ENCODE measurements at regions not wholly inside any gene's neighbourhood (a gene's known extent, or its start where the extent isn't known, plus 50 kb on each side); places are given as distances from the start of the nearest gene placed in this dataset.

GRCh38 chr17:13806092-13806491 is 204.4 kb upstream of the HS3ST3A1 start:
- no peaks in the 10 kb centered on the region for H3K9me2 ChIP-seq (replicated peaks; ENCODE audit: insufficient read depth, low read length)
- no peak for DNase-seq
- H3K27me3 ChIP-seq (replicated peaks; ENCODE audit: insufficient read depth, low read length): no peaks in the 10 kb centered on the region
- no peak overlapping the region for H3K9ac ChIP-seq (ENCODE audit: low read length)
- H3K79me2 ChIP-seq (ENCODE audit: low read length): no peaks in the 10 kb centered on the region
- TF ChIP-seq EZH2phosphoT487 (IDR thresholded peaks at IDR 0.05; ENCODE audit: low read length) (no peak), CTCF (IDR thresholded peaks at IDR 0.05; ENCODE audit: low read length) (no peak), EZH2 (optimal IDR thresholded peaks at IDR 0.05; ENCODE audit: low read depth, low read length) (no peak)
- H4K20me1 ChIP-seq (ENCODE audit: insufficient read depth, low read length): no peaks in the 10 kb centered on the region
- H3K4me1 ChIP-seq (ENCODE audit: low read length): no peaks in the 10 kb centered on the region
- H3K4me2 ChIP-seq (ENCODE audit: low read depth, low read length): no peak overlapping the region
- H3F3A ChIP-seq (ENCODE audit: insufficient read depth, low read length): no peaks in the 10 kb centered on the region
- no peak overlapping the region for H3K27ac ChIP-seq (ENCODE audit: low read length)
- no peak overlapping the region for H2AFZ ChIP-seq (ENCODE audit: low read length)
- no peak overlapping the region for H3K4me3 ChIP-seq (ENCODE audit: low read length)
- no peaks in the 10 kb centered on the region for H3K36me3 ChIP-seq (replicated peaks; ENCODE audit: insufficient read depth, low read length)
- H3K9me3 ChIP-seq (replicated peaks; ENCODE audit: insufficient read depth, low read length): no peaks in the 10 kb centered on the region

DNA sequence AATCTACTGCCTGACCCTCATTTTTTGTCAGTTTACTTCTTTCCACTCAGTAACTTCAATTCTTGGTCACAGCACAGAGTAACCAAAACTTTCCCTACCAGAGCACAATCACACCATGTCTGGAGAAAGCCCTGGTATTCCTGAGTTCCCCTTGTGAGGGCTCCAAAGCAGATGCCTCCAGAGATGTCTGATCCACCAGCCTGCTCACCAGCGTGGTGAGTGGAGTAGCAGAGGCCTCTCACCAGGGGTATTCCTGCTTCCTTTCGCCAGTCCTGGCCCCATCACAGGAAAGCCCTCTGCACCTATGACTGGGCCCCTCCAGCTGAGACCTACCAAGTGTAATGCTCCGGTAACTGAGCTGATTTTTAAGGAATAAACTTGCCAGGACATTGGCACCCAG is 205.4 kb upstream of the HS3ST3A1 start:
- no peaks in the 10 kb centered on the region for H3K4me1 ChIP-seq (ENCODE audit: low read length)

GRCh38 chr17:13812350-13812749 is 210.6 kb upstream of the HS3ST3A1 start:
- Histone ChIP-seq H3K9me2 (replicated peaks; ENCODE audit: insufficient read depth, low read length) (no peaks in the 10 kb centered on the region), H3K27me3 (replicated peaks; ENCODE audit: insufficient read depth, low read length) (no peaks in the 10 kb centered on the region), H3K27ac (ENCODE audit: low read length) (no peak overlapping the region), H3K9me3 (replicated peaks; ENCODE audit: insufficient read depth, low read length) (no peaks in the 10 kb centered on the region), H3K4me1 (ENCODE audit: low read length) (no peaks in the 10 kb centered on the region), H3K4me2 (ENCODE audit: low read depth, low read length) (no peak overlapping the region), H3F3A (ENCODE audit: insufficient read depth, low read length) (no peaks in the 10 kb centered on the region), H3K79me2 (ENCODE audit: low read length) (no peaks in the 10 kb centered on the region), H3K36me3 (replicated peaks; ENCODE audit: insufficient read depth, low read length) (no peaks in the 10 kb centered on the region), H3K4me3 (ENCODE audit: low read length) (no peak overlapping the region), H3K9ac (ENCODE audit: low read length) (no peak overlapping the region), H4K20me1 (ENCODE audit: insufficient read depth, low read length) (no peaks in the 10 kb centered on the region), H2AFZ (ENCODE audit: low read length) (no peak overlapping the region)
- DNase-seq: no peak
- TF ChIP-seq EZH2 (optimal IDR thresholded peaks at IDR 0.05; ENCODE audit: low read depth, low read length): no peak
- TF ChIP-seq EZH2phosphoT487 (IDR thresholded peaks at IDR 0.05; ENCODE audit: low read length): no peak
- TF ChIP-seq CTCF (IDR thresholded peaks at IDR 0.05; ENCODE audit: low read length): no peak

More for the DNA sequence above, 205.4 kb upstream of the HS3ST3A1 start:
- TF ChIP-seq CTCF (IDR thresholded peaks at IDR 0.05; ENCODE audit: low read length): no peak
- TF ChIP-seq EZH2phosphoT487 (IDR thresholded peaks at IDR 0.05; ENCODE audit: low read length): no peak
- no peak for TF ChIP-seq EZH2 (optimal IDR thresholded peaks at IDR 0.05; ENCODE audit: low read depth, low read length)
- Histone ChIP-seq H3K9me3 (replicated peaks; ENCODE audit: insufficient read depth, low read length) (no peaks in the 10 kb centered on the region), H3K4me3 (ENCODE audit: low read length) (no peak overlapping the region), H3K9ac (ENCODE audit: low read length) (no peak overlapping the region), H3K27me3 (replicated peaks; ENCODE audit: insufficient read depth, low read length) (no peaks in the 10 kb centered on the region), H3K36me3 (replicated peaks; ENCODE audit: insufficient read depth, low read length) (no peaks in the 10 kb centered on the region), H4K20me1 (ENCODE audit: insufficient read depth, low read length) (no peaks in the 10 kb centered on the region), H2AFZ (ENCODE audit: low read length) (no peak overlapping the region), H3K9me2 (replicated peaks; ENCODE audit: insufficient read depth, low read length) (no peaks in the 10 kb centered on the region), H3K27ac (ENCODE audit: low read length) (no peak overlapping the region), H3K79me2 (ENCODE audit: low read length) (no peaks in the 10 kb centered on the region), H3F3A (ENCODE audit: insufficient read depth, low read length) (no peaks in the 10 kb centered on the region), H3K4me2 (ENCODE audit: low read depth, low read length) (no peak overlapping the region)
- DNase-seq: no peak
